ENCODE measurements at regions not wholly inside any gene's neighbourhood (a gene's known extent, or its start where the extent isn't known, plus 50 kb on each side); places are given as distances from the start of the nearest gene placed in this dataset.

- peaks cover 55% of the 10 kb centered on the region for H3K4me1 ChIP-seq (ENCODE audit: insufficient read depth, low read length, poor library complexity, severe bottlenecking)
- no peaks in the 10 kb centered on the region for H3K9me2 ChIP-seq (replicated peaks; ENCODE audit: low read depth, low read length)
- H3K9me3 ChIP-seq (ENCODE audit: insufficient read depth, low read depth, low read length): 0 out of 2 replicates have a peak, but pooled peaks cover 6% of the 10 kb centered on the region
- H3K36me3 ChIP-seq (ENCODE audit: insufficient read depth, low read length): no peaks in the 10 kb centered on the region
- no peaks in the 10 kb centered on the region for H3K79me2 ChIP-seq (ENCODE audit: insufficient read depth, low read length)
- H3K9ac ChIP-seq (ENCODE audit: low read depth, low read length, poor library complexity, severe bottlenecking): no peak overlapping the region
- H2AFZ ChIP-seq (ENCODE audit: low read length): no peak overlapping the region
- H3K27me3 ChIP-seq (ENCODE audit: insufficient read depth, low read length, poor library complexity, severe bottlenecking): no peaks in the 10 kb centered on the region
- no peaks in the 10 kb centered on the region for H4K20me1 ChIP-seq (ENCODE audit: insufficient read depth, low read length, poor library complexity, severe bottlenecking)
- no peak overlapping the region for H3K4me2 ChIP-seq (ENCODE audit: low read depth, low read length, poor library complexity, severe bottlenecking)
- H3F3A ChIP-seq (ENCODE audit: low read depth): no peaks in the 10 kb centered on the region
- TF ChIP-seq CTCF (conservative IDR thresholded peaks at IDR 0.05; ENCODE audit: low read length) (no peak), EZH2phosphoT487 (IDR thresholded peaks at IDR 0.05; ENCODE audit: borderline replicate concordance) (no peak)
- H3K4me3 ChIP-seq (ENCODE audit: low read length, poor library complexity, severe bottlenecking): no peak overlapping the region
Observed at GRCh38 chr1:221804303-221804702, 62.4 kb upstream of the DUSP10 start.

- Histone ChIP-seq H2AFZ (ENCODE audit: low read length) (no peak overlapping the region), H3K4me3 (ENCODE audit: low read length, poor library complexity, severe bottlenecking) (no peak overlapping the region), H3K9me2 (replicated peaks; ENCODE audit: low read depth, low read length) (no peaks in the 10 kb centered on the region), H3K79me2 (ENCODE audit: insufficient read depth, low read length) (no peaks in the 10 kb centered on the region), H3F3A (ENCODE audit: low read depth) (no peaks in the 10 kb centered on the region), H4K20me1 (ENCODE audit: insufficient read depth, low read length, poor library complexity, severe bottlenecking) (no peaks in the 10 kb centered on the region), H3K4me2 (ENCODE audit: low read depth, low read length, poor library complexity, severe bottlenecking) (peak overlapping the region; percentile 43), H3K27me3 (ENCODE audit: insufficient read depth, low read length, poor library complexity, severe bottlenecking) (no peaks in the 10 kb centered on the region), H3K4me1 (ENCODE audit: insufficient read depth, low read length, poor library complexity, severe bottlenecking) (peaks cover 31% of the 10 kb centered on the region), H3K36me3 (ENCODE audit: insufficient read depth, low read length) (no peaks in the 10 kb centered on the region), H3K9ac (ENCODE audit: low read depth, low read length, poor library complexity, severe bottlenecking) (no peak overlapping the region), H3K9me3 (ENCODE audit: insufficient read depth, low read depth, low read length) (0 out of 2 replicates have a peak, but pooled peaks cover 7% of the 10 kb centered on the region)
- TF ChIP-seq CTCF (conservative IDR thresholded peaks at IDR 0.05; ENCODE audit: low read length) (no peak), EZH2phosphoT487 (IDR thresholded peaks at IDR 0.05; ENCODE audit: borderline replicate concordance) (no peak)
Observed at GRCh38 chr1:221801773-221802516, 60.1 kb upstream of the DUSP10 start.

- Histone ChIP-seq H3K36me3 (ENCODE audit: insufficient read depth, low read length) (no peaks in the 10 kb centered on the region), H3K9me3 (ENCODE audit: insufficient read depth, low read depth, low read length) (0 out of 2 replicates have a peak, but pooled peaks cover 7% of the 10 kb centered on the region), H3K9me2 (replicated peaks; ENCODE audit: low read depth, low read length) (no peaks in the 10 kb centered on the region), H3F3A (ENCODE audit: low read depth) (no peaks in the 10 kb centered on the region), H3K4me3 (ENCODE audit: low read length, poor library complexity, severe bottlenecking) (no peak overlapping the region), H3K4me1 (ENCODE audit: insufficient read depth, low read length, poor library complexity, severe bottlenecking) (peaks cover 24% of the 10 kb centered on the region), H4K20me1 (ENCODE audit: insufficient read depth, low read length, poor library complexity, severe bottlenecking) (no peaks in the 10 kb centered on the region), H2AFZ (ENCODE audit: low read length) (no peak overlapping the region), H3K4me2 (ENCODE audit: low read depth, low read length, poor library complexity, severe bottlenecking) (peak overlapping the region; percentile 43), H3K9ac (ENCODE audit: low read depth, low read length, poor library complexity, severe bottlenecking) (no peak overlapping the region), H3K27me3 (ENCODE audit: insufficient read depth, low read length, poor library complexity, severe bottlenecking) (no peaks in the 10 kb centered on the region), H3K79me2 (ENCODE audit: insufficient read depth, low read length) (no peaks in the 10 kb centered on the region)
- TF ChIP-seq CTCF (conservative IDR thresholded peaks at IDR 0.05; ENCODE audit: low read length) (no peak), EZH2phosphoT487 (IDR thresholded peaks at IDR 0.05; ENCODE audit: borderline replicate concordance) (no peak)
Observed at GRCh38 chr1:221801251-221801661, 59.4 kb upstream of the DUSP10 start.
